ENCODE measurements at regions not wholly inside any gene's neighbourhood (a gene's known extent, or its start where the extent isn't known, plus 50 kb on each side); places are given as distances from the start of the nearest gene placed in this dataset.

DNA sequence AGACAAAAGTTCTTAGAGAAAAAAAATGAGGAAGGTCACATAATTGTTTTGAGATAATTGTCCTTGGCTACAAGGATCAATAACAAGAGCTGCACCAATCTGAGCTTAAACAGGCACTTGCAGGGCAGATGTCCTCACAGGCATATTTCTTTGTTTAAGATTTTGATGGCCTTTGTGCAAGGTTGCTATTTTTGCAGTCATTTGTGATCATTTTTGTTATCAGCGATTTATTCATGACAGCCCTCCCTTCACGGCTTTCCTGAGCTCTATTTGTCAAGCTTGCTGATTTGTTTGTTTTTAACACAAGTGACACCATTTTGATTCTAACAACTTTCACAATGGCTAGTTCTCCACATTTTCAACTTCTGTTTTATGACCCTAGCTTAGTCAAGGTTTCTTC lies 418.6 kb upstream of the REG3G start:
- TF ChIP-seq, protein P1, sequence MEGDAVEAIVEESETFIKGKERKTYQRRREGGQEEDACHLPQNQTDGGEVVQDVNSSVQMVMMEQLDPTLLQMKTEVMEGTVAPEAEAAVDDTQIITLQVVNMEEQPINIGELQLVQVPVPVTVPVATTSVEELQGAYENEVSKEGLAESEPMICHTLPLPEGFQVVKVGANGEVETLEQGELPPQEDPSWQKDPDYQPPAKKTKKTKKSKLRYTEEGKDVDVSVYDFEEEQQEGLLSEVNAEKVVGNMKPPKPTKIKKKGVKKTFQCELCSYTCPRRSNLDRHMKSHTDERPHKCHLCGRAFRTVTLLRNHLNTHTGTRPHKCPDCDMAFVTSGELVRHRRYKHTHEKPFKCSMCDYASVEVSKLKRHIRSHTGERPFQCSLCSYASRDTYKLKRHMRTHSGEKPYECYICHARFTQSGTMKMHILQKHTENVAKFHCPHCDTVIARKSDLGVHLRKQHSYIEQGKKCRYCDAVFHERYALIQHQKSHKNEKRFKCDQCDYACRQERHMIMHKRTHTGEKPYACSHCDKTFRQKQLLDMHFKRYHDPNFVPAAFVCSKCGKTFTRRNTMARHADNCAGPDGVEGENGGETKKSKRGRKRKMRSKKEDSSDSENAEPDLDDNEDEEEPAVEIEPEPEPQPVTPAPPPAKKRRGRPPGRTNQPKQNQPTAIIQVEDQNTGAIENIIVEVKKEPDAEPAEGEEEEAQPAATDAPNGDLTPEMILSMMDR (IDR thresholded peaks at IDR 0.05; ENCODE audit: low read length), result no peak
- TF ChIP-seq EZH2 (IDR thresholded peaks at IDR 0.05; ENCODE audit: borderline replicate concordance, low read length), result no peak

All from OCI-LY1 (cell line).